Vagina (tissue), 2 donors: ENCODE measurements at regions not wholly inside any gene's neighbourhood (a gene's known extent, or its start where the extent isn't known, plus 50 kb on each side); places are given as distances from the start of the nearest gene placed in this dataset.

Experiments
- DNase-seq, 2 donors: peaks; one replicate each; pipeline ENCODE4 v3.0.0-alpha.2; 2017; ENCODE audit errors: extremely low spot score in 2 of 2
- H3K27ac ChIP-seq: fragments of 200-600 bp; sonication (generic); one replicate; pipeline ENCODE4 v1.5.1; 2019
- H3K27me3 ChIP-seq: fragments of 200-600 bp; sonication (generic); one replicate; pipeline ENCODE4 v1.5.1; 2019
- H3K36me3 ChIP-seq, 2 donors: fragments of 200-600 bp; sonication (generic); one replicate each; pipeline ENCODE4 v1.5.1; 2017 to 2019
- H3K4me1 ChIP-seq: fragments of 200-600 bp; sonication (generic); one replicate; pipeline ENCODE4 v1.5.1; 2019
- H3K4me3 ChIP-seq, 2 donors: fragments of 200-600 bp; sonication (generic); 1 replicate in 1 of 2; 2 replicates in 1 of 2; pipeline ENCODE4 v1.5.1; 2016 to 2019
- H3K9me3 ChIP-seq: fragments of 200-600 bp; sonication (generic); one replicate; pipeline ENCODE4 v1.5.1; 2019
- POLR2A ChIP-seq, 2 donors: fragments of 450-650 bp; IDR thresholded peaks; one replicate each; pipeline ENCODE4 v1.6.1; 2017; ENCODE audit warnings: antibody characterized with exemption in 2 of 2, mild to moderate bottlenecking in 2 of 2, moderate library complexity in 2 of 2
- POLR2AphosphoS5 ChIP-seq, 2 donors: sonication (generic); formaldehyde crosslinking; IDR thresholded peaks; one replicate each; pipeline ENCODE4 v1.9.0; 2017; ENCODE audit warnings: antibody characterized with exemption in 2 of 2, mild to moderate bottlenecking in 2 of 2, low read depth in 1 of 2; ENCODE audit not compliant: insufficient read depth in 1 of 2
- intact Hi-C: fragments of 100-400 bp; cut with DNase I; formaldehyde crosslinking; loops from one replicate; pipeline ENCODE4 v1.15.1; 2023
- TF ChIP-seq, protein P1 (sequence below), 3 experiments: fragments of 450-650 bp in 2 of 3; fragments of 200-600 bp in 1 of 3; sonication (generic) in 1 of 3; IDR thresholded peaks; one replicate each; pipeline ENCODE4 v1.5.1; 2017 to 2019; ENCODE audit warnings: antibody characterized with exemption in 3 of 3, mild to moderate bottlenecking in 2 of 3, moderate library complexity in 2 of 3

DNA sequence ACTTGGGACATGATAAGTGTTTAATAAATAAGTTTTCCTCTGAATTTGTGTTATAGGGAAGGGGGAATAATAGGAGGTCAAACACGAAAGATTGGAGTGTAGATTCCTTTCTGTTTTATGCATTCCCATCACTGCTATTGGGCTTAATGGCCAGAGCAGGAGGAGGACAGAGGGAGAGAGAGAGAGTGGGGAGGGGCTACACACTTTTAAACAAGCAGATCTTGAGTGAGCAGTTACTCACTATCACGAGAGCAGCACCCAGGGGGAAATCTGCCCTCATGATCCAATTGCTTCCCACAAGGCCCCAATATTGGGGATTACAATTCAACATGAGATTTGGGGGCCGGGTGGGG is 505.0 kb downstream of the GRIN2A start:
- no peaks in the 10 kb centered on the region for H3K27me3 ChIP-seq
- H3K9me3 ChIP-seq: no peaks in the 10 kb centered on the region
- no peak for DNase-seq
- H3K27ac ChIP-seq: no peak overlapping the region
- no peak overlapping the region for H3K4me3 ChIP-seq
- H3K36me3 ChIP-seq: no peaks in the 10 kb centered on the region
- TF ChIP-seq, protein P1, sequence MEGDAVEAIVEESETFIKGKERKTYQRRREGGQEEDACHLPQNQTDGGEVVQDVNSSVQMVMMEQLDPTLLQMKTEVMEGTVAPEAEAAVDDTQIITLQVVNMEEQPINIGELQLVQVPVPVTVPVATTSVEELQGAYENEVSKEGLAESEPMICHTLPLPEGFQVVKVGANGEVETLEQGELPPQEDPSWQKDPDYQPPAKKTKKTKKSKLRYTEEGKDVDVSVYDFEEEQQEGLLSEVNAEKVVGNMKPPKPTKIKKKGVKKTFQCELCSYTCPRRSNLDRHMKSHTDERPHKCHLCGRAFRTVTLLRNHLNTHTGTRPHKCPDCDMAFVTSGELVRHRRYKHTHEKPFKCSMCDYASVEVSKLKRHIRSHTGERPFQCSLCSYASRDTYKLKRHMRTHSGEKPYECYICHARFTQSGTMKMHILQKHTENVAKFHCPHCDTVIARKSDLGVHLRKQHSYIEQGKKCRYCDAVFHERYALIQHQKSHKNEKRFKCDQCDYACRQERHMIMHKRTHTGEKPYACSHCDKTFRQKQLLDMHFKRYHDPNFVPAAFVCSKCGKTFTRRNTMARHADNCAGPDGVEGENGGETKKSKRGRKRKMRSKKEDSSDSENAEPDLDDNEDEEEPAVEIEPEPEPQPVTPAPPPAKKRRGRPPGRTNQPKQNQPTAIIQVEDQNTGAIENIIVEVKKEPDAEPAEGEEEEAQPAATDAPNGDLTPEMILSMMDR (IDR thresholded peaks at IDR 0.05): no peak
- TF ChIP-seq POLR2AphosphoS5 (IDR thresholded peaks at IDR 0.05; ENCODE audit: insufficient read depth in 1 of 2, low read depth in 1 of 2) (no peak), POLR2A (IDR thresholded peaks at IDR 0.05) (no peak)
- intact Hi-C loops: no loop called here
- no peaks in the 10 kb centered on the region for H3K4me1 ChIP-seq

DNA sequence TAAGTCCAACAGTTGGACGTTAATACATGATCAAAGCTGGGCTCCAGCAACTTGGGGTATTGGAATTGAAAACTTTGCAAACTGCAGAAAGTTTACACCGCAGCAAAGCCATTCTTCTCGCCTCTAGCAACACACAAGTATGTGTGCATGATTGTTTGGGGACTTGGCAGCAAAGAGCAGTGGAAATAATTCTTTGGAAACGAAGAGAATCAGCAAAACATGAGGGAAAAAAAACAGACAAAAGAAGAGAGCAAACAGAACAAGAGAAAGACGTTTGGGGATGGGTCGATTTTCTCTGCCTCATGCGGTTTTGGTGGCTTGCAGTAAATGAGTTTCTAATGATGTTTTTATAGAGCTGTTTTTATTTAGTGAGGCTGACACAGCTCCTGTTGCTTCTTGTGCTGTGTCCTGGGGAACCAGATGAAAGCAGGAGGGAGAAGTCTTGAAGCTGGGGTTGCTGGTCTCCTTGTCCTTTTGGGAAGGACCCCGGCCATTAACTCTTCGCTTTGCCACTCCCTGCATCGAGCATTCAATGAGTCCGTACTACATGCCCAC is 502.9 kb downstream of the GRIN2A start:
- H3K4me3 ChIP-seq: no peak overlapping the region
- DNase-seq: no peak
- no peak for TF ChIP-seq POLR2AphosphoS5 (IDR thresholded peaks at IDR 0.05; ENCODE audit: insufficient read depth in 1 of 2, low read depth in 1 of 2)
- TF ChIP-seq, protein P1 (IDR thresholded peaks at IDR 0.05): no peak
- TF ChIP-seq POLR2A (IDR thresholded peaks at IDR 0.05): no peak
- H3K27me3 ChIP-seq: no peaks in the 10 kb centered on the region
- H3K9me3 ChIP-seq: no peaks in the 10 kb centered on the region
- no peaks in the 10 kb centered on the region for H3K4me1 ChIP-seq
- H3K27ac ChIP-seq: no peak overlapping the region
- H3K36me3 ChIP-seq: no peaks in the 10 kb centered on the region
- intact Hi-C loops: no loop called here

DNA sequence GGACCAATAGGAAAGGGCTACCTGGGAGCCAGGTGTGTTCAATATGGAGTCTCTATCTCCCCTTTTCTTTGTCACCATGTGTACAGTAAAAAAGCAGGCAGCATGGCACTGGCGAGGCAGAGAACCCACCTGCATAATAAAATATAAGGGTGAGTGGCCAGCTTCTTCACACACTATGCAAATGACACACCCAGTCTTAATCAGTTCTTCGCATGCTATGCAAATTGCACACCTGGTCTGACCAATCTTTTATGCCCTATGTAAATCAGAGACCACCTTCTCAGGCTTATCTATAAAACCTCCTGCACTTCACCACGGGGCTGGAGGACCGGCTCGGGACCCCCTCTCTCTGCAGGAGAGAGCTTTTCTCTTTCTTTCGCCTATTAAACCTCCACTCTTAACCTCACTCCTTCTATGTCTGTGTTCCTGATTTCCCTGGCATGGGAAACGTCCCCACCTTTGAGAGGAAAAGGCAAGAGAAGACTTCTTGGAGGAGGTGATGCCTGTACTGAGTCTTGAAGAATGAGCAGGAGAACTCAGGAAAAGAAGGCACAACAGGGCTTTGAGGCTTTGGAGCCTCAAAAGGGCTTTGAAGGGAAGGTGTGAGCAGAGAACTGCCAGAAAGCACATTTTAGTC is 502.1 kb downstream of the GRIN2A start:
- intact Hi-C loops: no loop called here
- Histone ChIP-seq H3K27me3 (no peaks in the 10 kb centered on the region), H3K4me1 (no peaks in the 10 kb centered on the region), H3K27ac (no peak overlapping the region), H3K36me3 (no peaks in the 10 kb centered on the region), H3K4me3 (no peak overlapping the region), H3K9me3 (no peaks in the 10 kb centered on the region)
- TF ChIP-seq POLR2AphosphoS5 (IDR thresholded peaks at IDR 0.05; ENCODE audit: insufficient read depth in 1 of 2, low read depth in 1 of 2) (no peak), POLR2A (IDR thresholded peaks at IDR 0.05) (no peak)
- TF ChIP-seq, protein P1 (IDR thresholded peaks at IDR 0.05): no peak
- DNase-seq: no peak

DNA sequence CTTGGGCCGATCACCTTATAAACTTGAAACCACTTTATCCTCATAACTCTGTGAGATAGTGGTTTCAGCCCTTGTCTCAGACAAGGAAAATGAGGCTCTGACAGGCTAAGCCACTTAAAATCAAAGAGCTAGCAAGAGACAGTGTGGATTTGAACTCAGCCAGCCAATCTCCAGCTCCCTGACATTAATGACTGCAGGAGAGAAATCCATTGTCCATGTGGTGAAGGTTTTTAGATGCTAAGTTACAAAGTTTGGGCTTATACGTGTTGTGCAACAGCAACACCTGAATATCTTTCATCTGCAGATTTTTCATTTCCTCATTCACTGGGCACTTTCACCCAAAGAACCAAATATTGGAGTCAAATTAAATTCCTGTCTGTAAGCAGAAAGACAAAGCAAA is 501.3 kb downstream of the GRIN2A start:
- no peaks in the 10 kb centered on the region for H3K27me3 ChIP-seq
- intact Hi-C loops: no loop called here
- H3K4me1 ChIP-seq: no peaks in the 10 kb centered on the region

DNA sequence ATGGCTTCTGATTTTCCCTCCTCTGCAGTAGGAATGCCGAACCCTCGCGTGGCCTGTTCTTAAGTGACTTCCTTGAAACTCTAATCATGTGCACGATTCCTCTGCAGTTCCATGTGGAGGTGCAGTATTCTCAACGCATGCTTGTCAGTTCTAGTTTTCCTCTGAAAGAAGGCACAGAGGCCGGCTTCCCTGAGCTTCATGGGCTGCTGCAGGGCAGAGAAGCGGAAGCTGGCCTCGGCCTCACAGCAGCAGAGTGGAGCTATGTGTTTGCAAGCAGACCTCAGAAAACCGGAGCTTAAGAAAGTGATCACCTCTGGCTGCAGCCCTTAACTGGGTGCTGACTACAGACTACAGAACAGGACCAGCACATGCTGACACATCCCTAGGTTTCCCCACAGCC is 500.7 kb downstream of the GRIN2A start:
- TF ChIP-seq, protein P1 (IDR thresholded peaks at IDR 0.05): no peak
- TF ChIP-seq POLR2AphosphoS5 (IDR thresholded peaks at IDR 0.05; ENCODE audit: insufficient read depth in 1 of 2, low read depth in 1 of 2) (no peak), POLR2A (IDR thresholded peaks at IDR 0.05) (no peak)
- Histone ChIP-seq H3K27me3 (no peaks in the 10 kb centered on the region), H3K4me3 (no peak overlapping the region), H3K9me3 (no peaks in the 10 kb centered on the region), H3K36me3 (no peaks in the 10 kb centered on the region), H3K27ac (no peak overlapping the region), H3K4me1 (no peaks in the 10 kb centered on the region)
- intact Hi-C loops: no loop called here
- no peak for DNase-seq

More for the DNA sequence above, 501.3 kb downstream of the GRIN2A start:
- Histone ChIP-seq H3K4me3 (no peak overlapping the region), H3K27ac (no peak overlapping the region), H3K9me3 (no peaks in the 10 kb centered on the region), H3K36me3 (no peaks in the 10 kb centered on the region)
- DNase-seq: no peak
- TF ChIP-seq POLR2A (IDR thresholded peaks at IDR 0.05): no peak
- no peak for TF ChIP-seq POLR2AphosphoS5 (IDR thresholded peaks at IDR 0.05; ENCODE audit: insufficient read depth in 1 of 2, low read depth in 1 of 2)
- TF ChIP-seq, protein P1 (IDR thresholded peaks at IDR 0.05): no peak
